D721Med (cell line): ENCODE measurements at regions not wholly inside any gene's neighbourhood (a gene's known extent, or its start where the extent isn't known, plus 50 kb on each side); places are given as distances from the start of the nearest gene placed in this dataset.

Source experiments
- DNase-seq: peaks from one replicate; pipeline ENCODE4 v3.0.0; 2011; ENCODE audit warnings: low spot score; ENCODE audit not compliant: insufficient read length
- FAIRE-seq: peaks from 2 replicates; lab custom pipeline; 2011; peaks lifted over from hg19 to GRCh38; lab: Jason Lieb, UNC
- TF ChIP-seq, protein P1 (sequence below): IDR thresholded peaks from 2 replicates; pipeline ENCODE4 v1.5.1; 2012; ENCODE audit warnings: mild to moderate bottlenecking, control low read depth; ENCODE audit not compliant: insufficient read depth; ENCODE audit errors: missing control alignments

DNA sequence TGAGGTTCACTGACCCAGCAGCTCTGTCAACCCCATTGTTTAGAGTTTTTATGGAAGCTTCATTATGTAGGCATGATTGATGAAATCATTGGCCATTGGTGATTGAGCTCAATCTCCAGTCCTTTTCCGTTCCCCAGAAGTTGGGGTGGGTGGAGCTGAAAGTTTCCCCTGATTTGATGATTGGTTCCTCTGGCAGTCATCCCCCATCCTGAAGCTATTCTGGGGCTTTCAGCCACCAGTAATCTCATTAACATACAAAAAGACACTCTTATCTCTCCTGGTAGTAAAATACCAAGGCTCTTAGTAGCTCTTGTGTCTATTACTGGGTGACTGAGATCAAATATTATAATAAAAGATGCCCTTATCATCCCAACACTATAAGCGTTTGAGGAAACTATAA lies 67.1 kb downstream of the TANC2 start:
- no peak for FAIRE-seq
- no peak for DNase-seq
- TF ChIP-seq, protein P1, sequence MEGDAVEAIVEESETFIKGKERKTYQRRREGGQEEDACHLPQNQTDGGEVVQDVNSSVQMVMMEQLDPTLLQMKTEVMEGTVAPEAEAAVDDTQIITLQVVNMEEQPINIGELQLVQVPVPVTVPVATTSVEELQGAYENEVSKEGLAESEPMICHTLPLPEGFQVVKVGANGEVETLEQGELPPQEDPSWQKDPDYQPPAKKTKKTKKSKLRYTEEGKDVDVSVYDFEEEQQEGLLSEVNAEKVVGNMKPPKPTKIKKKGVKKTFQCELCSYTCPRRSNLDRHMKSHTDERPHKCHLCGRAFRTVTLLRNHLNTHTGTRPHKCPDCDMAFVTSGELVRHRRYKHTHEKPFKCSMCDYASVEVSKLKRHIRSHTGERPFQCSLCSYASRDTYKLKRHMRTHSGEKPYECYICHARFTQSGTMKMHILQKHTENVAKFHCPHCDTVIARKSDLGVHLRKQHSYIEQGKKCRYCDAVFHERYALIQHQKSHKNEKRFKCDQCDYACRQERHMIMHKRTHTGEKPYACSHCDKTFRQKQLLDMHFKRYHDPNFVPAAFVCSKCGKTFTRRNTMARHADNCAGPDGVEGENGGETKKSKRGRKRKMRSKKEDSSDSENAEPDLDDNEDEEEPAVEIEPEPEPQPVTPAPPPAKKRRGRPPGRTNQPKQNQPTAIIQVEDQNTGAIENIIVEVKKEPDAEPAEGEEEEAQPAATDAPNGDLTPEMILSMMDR: no peak

DNA sequence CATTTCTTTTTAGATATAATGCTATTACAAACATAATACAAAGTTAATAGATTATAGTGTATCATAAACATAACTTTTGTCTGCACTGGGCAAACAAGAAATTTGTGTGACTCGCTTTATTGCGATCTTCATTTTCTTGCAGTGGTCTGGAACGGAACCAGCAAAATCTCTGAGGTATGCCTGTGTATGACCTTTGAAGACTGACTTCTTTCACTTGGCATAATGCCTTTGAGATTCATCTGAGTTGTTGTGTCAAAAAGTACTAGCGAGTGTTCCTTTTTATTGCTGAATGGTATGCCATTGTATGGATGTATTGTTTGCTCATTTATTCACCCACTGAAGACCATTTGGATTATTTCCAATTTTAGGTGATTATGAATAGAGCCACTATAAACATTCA lies 69.2 kb downstream of the TANC2 start:
- TF ChIP-seq, protein P1: no peak
- FAIRE-seq (no peak), DNase-seq (no peak)

DNA sequence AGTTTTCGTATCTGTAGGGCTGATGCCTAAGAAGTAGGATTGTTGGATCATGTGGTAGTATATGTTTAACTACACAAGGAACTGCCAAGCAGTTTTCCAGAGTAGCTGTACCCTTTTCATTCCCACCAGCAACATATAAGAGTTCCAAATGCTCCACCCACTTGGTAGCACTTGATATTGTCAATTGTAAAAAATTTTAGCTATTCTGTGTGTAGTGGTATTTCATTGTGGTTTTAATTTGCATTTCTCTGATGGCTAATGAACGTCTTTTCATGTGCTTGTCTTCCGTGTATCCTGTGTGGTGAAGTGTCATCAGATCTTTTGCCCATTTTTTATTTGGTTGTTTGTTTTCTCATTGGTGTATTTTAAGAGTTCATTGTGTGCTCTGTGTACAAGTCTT lies 69.7 kb downstream of the TANC2 start:
- FAIRE-seq: no peak
- TF ChIP-seq, protein P1: no peak

DNA sequence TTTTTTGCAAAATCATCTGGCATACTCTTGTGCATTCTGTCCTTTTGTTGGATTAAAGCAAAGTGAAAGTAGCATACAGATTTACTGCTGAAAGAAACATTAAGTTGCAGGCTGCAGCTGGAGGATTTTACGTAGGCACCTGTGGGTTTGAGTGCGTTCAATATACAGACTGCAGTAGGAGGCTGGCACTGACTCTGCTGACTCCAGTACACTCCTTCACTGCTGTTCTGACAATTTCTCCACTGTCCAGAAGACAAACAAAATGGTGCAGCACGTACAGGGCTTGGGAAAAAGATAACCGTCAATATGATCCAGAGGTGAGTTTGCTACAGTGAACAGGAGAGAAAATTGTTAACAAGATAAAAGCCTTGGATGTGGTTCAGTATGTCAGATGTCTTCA lies 73.3 kb downstream of the TANC2 start:
- no peak for FAIRE-seq
- TF ChIP-seq, protein P1: no peak
- no peak for DNase-seq

More for the DNA sequence above, 69.7 kb downstream of the TANC2 start:
- DNase-seq: no peak

DNA sequence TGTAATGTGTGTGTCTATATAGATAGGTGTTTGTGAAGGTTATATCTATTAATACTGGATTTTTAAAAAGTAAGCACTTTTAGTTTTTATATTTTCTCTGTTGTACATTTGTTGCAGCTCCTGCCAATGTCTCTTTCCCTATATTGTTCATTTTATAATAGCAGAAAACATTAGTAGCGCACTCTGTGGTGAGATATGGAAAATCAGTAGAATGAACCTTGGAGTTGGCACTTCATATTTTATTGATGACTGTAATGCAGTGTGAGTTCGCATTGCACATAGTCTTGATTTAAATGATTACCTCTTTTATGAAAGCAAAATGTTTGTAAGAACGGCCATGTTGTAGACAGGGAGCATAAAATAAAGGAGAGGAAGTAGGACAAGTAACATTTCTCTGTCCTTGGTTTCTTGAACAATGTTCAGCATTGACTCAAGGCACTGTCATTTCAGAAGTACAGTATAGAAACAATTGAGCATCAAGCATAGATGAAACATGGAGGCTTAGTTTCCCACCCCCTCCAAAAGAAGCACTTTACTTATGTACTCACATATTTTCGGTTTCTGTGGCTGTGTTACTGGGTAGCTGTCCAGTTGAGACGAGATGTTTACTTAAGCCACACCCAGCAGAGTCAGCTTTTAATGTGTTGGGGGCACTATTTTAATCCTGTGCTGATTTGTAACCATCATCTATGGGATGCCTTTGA lies 74.0 kb downstream of the TANC2 start:
- DNase-seq (no peak), FAIRE-seq (no peak)
- TF ChIP-seq, protein P1: no peak

DNA sequence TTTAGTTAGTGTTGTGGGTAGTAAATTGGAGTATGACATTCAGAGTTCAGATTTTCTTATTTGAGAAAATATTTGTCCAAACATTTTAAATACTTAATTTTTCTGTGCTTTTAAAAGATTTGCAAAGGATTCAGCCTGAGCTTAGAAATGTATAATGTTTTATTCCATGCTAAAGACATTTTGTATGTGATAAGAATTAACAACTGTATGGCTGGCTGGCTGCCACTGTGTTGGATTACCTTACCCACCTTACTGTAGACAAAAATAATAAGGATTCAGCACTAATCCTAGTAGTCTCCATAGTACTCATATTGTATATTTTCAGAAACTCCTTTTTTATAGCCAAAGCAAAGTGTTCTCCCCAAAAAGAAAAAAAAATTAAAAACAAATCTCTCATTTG lies 74.8 kb downstream of the TANC2 start:
- TF ChIP-seq, protein P1: no peak
- DNase-seq (no peak), FAIRE-seq (no peak)

DNA sequence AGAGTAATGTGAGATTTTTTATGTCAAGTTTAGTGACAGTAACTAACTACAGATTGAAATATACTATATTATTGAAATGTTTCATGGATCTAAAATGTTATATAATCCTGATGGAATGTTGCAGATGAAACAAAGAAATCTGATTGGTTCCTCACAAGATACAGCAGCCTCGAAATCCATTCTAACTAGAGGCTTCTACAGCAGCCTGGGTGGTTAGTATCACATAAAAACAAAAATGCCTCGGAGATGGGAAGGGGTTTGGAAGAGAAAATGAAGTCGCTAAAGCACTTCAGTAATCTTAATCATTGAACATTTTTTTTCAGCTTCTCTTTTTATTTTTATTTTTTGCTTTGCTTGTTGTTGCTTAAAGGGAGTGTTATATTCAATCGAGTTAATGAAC lies 75.2 kb downstream of the TANC2 start:
- TF ChIP-seq, protein P1: no peak
- no peak for FAIRE-seq
- DNase-seq: no peak
